Gastroesophageal sphincter (tissue), 4 donors: ENCODE measurements at regions not wholly inside any gene's neighbourhood (a gene's known extent, or its start where the extent isn't known, plus 50 kb on each side); places are given as distances from the start of the nearest gene placed in this dataset.

Source experiments
- ATAC-seq: fragments of 150-250 bp; one replicate; pipeline ENCODE4 v1.9.1; 2016; ENCODE audit warnings: mild to moderate bottlenecking, moderate library complexity
- H3K27ac ChIP-seq, 4 donors: fragments of 200-600 bp; sonication (generic) in 3 of 4; 1 replicate in 3 of 4; 2 replicates in 1 of 4; pipeline ENCODE4 v1.5.1; 2016 to 2019
- H3K27me3 ChIP-seq: fragments of 200-600 bp; sonication (generic); one replicate; pipeline ENCODE4 v1.5.1; 2019
- H3K36me3 ChIP-seq, 2 donors: fragments of 200-600 bp; sonication (generic); one replicate each; pipeline ENCODE4 v1.5.1; 2019; ENCODE audit warnings: control low read depth in 1 of 2
- H3K4me1 ChIP-seq, 3 donors: fragments of 200-600 bp; sonication (generic); 1 replicate in 2 of 3; 2 replicates in 1 of 3; pipeline ENCODE4 v1.5.1; 2016 to 2019; ENCODE audit warnings: control low read depth in 2 of 3
- H3K4me3 ChIP-seq, 2 donors: fragments of 200-600 bp; sonication (generic); one replicate each; pipeline ENCODE4 v1.5.1; 2019; ENCODE audit warnings: mild to moderate bottlenecking in 1 of 2, moderate library complexity in 1 of 2
- H3K9me3 ChIP-seq, 3 donors: fragments of 200-600 bp; sonication (generic); one replicate each; pipeline ENCODE4 v1.5.1; 2017 to 2019; ENCODE audit warnings: control low read depth in 2 of 3
- EP300 ChIP-seq: sonication (generic); formaldehyde crosslinking; IDR thresholded peaks from one replicate; pipeline ENCODE4 v1.6.1; 2017; ENCODE audit warnings: antibody characterized with exemption, mild to moderate bottlenecking
- POLR2A ChIP-seq, 2 donors: fragments of 450-650 bp; IDR thresholded peaks; one replicate each; pipeline ENCODE4 v1.6.1; 2017; ENCODE audit warnings: antibody characterized with exemption in 2 of 2, mild to moderate bottlenecking in 2 of 2, moderate library complexity in 1 of 2
- POLR2AphosphoS5 ChIP-seq: sonication (generic); formaldehyde crosslinking; IDR thresholded peaks from one replicate; pipeline ENCODE4 v1.6.1; 2017; ENCODE audit warnings: antibody characterized with exemption
- WGBS, 2 donors: methylation state at CpG; one replicate each; pipeline ENCODE4 v1.1.5; 2018; ENCODE audit warnings: low coverage in 1 of 2; 5-methylcytosine and 5-hydroxymethylcytosine counted together
- TF ChIP-seq, protein P1 (sequence below), 4 experiments: fragments of 200-600 bp in 2 of 4; fragments of 450-650 bp in 2 of 4; sonication (generic) in 1 of 4; IDR thresholded peaks; one replicate each; pipeline ENCODE4 v1.5.1; 2017 to 2019; ENCODE audit warnings: antibody characterized with exemption in 4 of 4, mild to moderate bottlenecking in 2 of 4, moderate library complexity in 2 of 4

- TF ChIP-seq, protein P1, sequence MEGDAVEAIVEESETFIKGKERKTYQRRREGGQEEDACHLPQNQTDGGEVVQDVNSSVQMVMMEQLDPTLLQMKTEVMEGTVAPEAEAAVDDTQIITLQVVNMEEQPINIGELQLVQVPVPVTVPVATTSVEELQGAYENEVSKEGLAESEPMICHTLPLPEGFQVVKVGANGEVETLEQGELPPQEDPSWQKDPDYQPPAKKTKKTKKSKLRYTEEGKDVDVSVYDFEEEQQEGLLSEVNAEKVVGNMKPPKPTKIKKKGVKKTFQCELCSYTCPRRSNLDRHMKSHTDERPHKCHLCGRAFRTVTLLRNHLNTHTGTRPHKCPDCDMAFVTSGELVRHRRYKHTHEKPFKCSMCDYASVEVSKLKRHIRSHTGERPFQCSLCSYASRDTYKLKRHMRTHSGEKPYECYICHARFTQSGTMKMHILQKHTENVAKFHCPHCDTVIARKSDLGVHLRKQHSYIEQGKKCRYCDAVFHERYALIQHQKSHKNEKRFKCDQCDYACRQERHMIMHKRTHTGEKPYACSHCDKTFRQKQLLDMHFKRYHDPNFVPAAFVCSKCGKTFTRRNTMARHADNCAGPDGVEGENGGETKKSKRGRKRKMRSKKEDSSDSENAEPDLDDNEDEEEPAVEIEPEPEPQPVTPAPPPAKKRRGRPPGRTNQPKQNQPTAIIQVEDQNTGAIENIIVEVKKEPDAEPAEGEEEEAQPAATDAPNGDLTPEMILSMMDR (IDR thresholded peaks at IDR 0.05), result no peak
- TF ChIP-seq POLR2AphosphoS5 (no peak), POLR2A (IDR thresholded peaks at IDR 0.05) (no peak), EP300 (no peak)
- Histone ChIP-seq H3K4me3 (no peak overlapping the region), H3K9me3 (no peaks in the 10 kb centered on the region), H3K27ac (no peak overlapping the region), H3K36me3 (no peaks in the 10 kb centered on the region), H3K27me3 (no peaks in the 10 kb centered on the region), H3K4me1 (peaks cover 0 to 17% (median 0%) of the 10 kb centered on the region in 3 donors)
- ATAC-seq, result no peak
- WGBS, 2 donors, result 88 to 100% methylated on average over 2 of the region's 2 CpGs
These were observed 172.6 kb upstream of the JADE1 start for GRCh38 chr4:128636906-128637305.

DNA sequence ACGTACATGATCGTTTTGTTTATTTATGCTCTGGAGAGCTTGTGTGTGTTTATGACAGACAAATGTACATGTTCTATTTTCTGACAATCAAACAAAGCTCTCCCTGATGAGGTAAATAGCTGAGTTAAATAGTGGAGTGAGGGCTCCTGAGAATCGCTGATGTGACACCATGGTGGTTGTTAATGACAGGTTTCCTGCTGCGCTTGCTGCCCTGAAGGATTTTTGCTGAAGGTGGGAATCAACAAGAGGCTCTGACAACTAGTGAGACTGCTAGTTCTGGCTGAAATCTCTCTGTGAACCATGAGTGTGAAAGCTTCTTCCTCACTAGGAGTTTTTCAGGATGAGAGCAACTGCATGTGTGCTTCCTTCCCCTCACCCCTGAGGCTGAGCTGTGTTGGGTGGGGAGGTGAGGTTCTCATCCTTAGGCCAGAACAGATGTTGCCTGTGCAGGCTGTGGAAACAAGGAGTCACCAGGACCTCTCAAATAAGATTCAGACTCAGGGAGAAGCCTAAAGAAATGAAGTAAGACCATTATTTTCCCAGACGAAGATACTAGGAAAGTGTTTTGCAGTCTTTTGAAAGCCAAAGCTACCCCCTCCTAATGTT, 173.4 kb upstream of the JADE1 start:
- TF ChIP-seq, protein P1 (IDR thresholded peaks at IDR 0.05), result no peak
- TF ChIP-seq EP300, result no peak
- no peak for TF ChIP-seq POLR2A (IDR thresholded peaks at IDR 0.05)
- TF ChIP-seq POLR2AphosphoS5, result no peak
- H3K4me1 ChIP-seq, result peaks cover 0 to 20% (median 0%) of the 10 kb centered on the region in 3 donors
- H3K4me3 ChIP-seq, result no peak overlapping the region
- WGBS, 2 donors, result 55 to 64% methylated on average over 5 of the region's 5 CpGs
- H3K27me3 ChIP-seq, result no peaks in the 10 kb centered on the region
- H3K9me3 ChIP-seq, result no peaks in the 10 kb centered on the region
- H3K27ac ChIP-seq, result peak overlapping the region in 2 of 4 donors; percentile 40 to 70
- H3K36me3 ChIP-seq, result no peaks in the 10 kb centered on the region
- ATAC-seq, result no peak

GRCh38 chr4:128635141-128635954, 174.2 kb upstream of the JADE1 start:
- Histone ChIP-seq H3K36me3 (no peaks in the 10 kb centered on the region), H3K9me3 (no peaks in the 10 kb centered on the region), H3K4me3 (no peak overlapping the region), H3K27me3 (no peaks in the 10 kb centered on the region), H3K27ac (peak overlapping the region in 2 of 4 donors; percentile 40 to 70), H3K4me1 (peaks cover 0 to 27% (median 0%) of the 10 kb centered on the region in 3 donors)
- WGBS, 2 donors, result 33 to 83% methylated on average over 14 to 17 of the region's 19 CpGs
- ATAC-seq, result peak; percentile 58
- TF ChIP-seq, protein P1 (IDR thresholded peaks at IDR 0.05), result no peak
- TF ChIP-seq EP300, result peak; percentile 97
- no peak for TF ChIP-seq POLR2A (IDR thresholded peaks at IDR 0.05)
- TF ChIP-seq POLR2AphosphoS5, result peak; percentile 77

GRCh38 chr4:128633067-128633466, 176.4 kb upstream of the JADE1 start:
- TF ChIP-seq EP300 (no peak), POLR2A (IDR thresholded peaks at IDR 0.05) (no peak), POLR2AphosphoS5 (no peak)
- TF ChIP-seq, protein P1 (IDR thresholded peaks at IDR 0.05), result no peak
- H3K27me3 ChIP-seq, result no peaks in the 10 kb centered on the region
- peaks cover 0 to 24% (median 0%) of the 10 kb centered on the region in 3 donors for H3K4me1 ChIP-seq
- no peak overlapping the region for H3K4me3 ChIP-seq
- no peaks in the 10 kb centered on the region for H3K36me3 ChIP-seq
- 80% methylated on average over 1 of the region's 1 CpG; no CpG with 5 or more reads in 1 of the 2 donors for WGBS, 2 donors
- no peak overlapping the region for H3K27ac ChIP-seq
- ATAC-seq, result no peak
- no peaks in the 10 kb centered on the region for H3K9me3 ChIP-seq
